Endothelial cell of umbilical vein (primary cell): ENCODE measurements at regions not wholly inside any gene's neighbourhood (a gene's known extent, or its start where the extent isn't known, plus 50 kb on each side); places are given as distances from the start of the nearest gene placed in this dataset.

Source experiments
- EZH2 ChIP-seq: IDR thresholded peaks from 2 replicates; pipeline ENCODE4 v1.6.1; 2012; ENCODE audit warnings: borderline replicate concordance, low read depth, mild to moderate bottlenecking, moderate library complexity, low read length, inconsistent platforms; ENCODE audit not compliant: severe bottlenecking
- FOS ChIP-seq: IDR thresholded peaks from 2 replicates; pipeline ENCODE4 v1.6.1; 2011; ENCODE audit warnings: mild to moderate bottlenecking, low read length, moderate library complexity, borderline replicate concordance; ENCODE audit not compliant: insufficient read depth
- JUN ChIP-seq: IDR thresholded peaks from 2 replicates; pipeline ENCODE4 v1.6.1; 2011; ENCODE audit warnings: borderline replicate concordance, low read depth; ENCODE audit not compliant: insufficient read length, insufficient read depth
- MYC ChIP-seq: IDR thresholded peaks from one replicate; pipeline ENCODE4 v1.6.1; 2011; ENCODE audit warnings: mild to moderate bottlenecking, low read depth, low read length
- POLR2A ChIP-seq: IDR thresholded peaks from 2 replicates; pipeline ENCODE4 v1.6.1; 2012; ENCODE audit warnings: low read depth, mild to moderate bottlenecking, control low read depth, low read length
- POLR2AphosphoS5 ChIP-seq: IDR thresholded peaks from 2 replicates; pipeline ENCODE4 v1.6.1; 2012; ENCODE audit warnings: low read depth, mild to moderate bottlenecking, control low read depth, low read length, moderate library complexity; ENCODE audit not compliant: insufficient read depth
- TF ChIP-seq, protein P1 (sequence below), 2 donors: IDR thresholded peaks; 1 replicate in 1 of 2; 2 replicates in 1 of 2; pipeline ENCODE4 v1.5.1; 2011; ENCODE audit warnings: low read length in 2 of 2, mild to moderate bottlenecking in 2 of 2, moderate library complexity in 2 of 2, control low read depth in 1 of 2, inconsistent platforms in 1 of 2, low read depth in 1 of 2; ENCODE audit not compliant: insufficient read depth in 1 of 2; ENCODE audit errors: extremely low read depth in 1 of 2
- TF ChIP-seq, protein P2 (sequence below): IDR thresholded peaks from 2 replicates; pipeline ENCODE4 v1.6.1; 2011; ENCODE audit not compliant: insufficient read depth, insufficient read length

DNA sequence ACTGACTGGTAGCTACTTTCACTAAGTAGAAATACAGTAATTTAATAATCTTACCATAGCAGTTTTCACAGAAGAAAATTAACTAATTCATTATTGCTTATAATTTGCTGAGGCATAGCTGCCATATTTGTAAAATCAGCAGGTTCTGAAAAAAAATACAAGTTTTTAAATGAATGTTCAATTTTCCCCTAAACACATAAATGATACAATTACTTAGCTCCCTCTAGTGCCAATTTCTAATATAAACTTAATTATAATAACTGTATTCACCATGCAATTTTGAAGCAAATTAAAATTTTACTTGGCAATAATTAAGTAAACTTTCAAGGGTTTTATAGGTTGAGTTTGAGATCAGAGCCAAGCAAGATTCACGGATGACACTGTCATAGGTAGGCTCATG lies 1321.6 kb upstream of the ACVR2A start:
- no peak for TF ChIP-seq POLR2A
- TF ChIP-seq, protein P1, sequence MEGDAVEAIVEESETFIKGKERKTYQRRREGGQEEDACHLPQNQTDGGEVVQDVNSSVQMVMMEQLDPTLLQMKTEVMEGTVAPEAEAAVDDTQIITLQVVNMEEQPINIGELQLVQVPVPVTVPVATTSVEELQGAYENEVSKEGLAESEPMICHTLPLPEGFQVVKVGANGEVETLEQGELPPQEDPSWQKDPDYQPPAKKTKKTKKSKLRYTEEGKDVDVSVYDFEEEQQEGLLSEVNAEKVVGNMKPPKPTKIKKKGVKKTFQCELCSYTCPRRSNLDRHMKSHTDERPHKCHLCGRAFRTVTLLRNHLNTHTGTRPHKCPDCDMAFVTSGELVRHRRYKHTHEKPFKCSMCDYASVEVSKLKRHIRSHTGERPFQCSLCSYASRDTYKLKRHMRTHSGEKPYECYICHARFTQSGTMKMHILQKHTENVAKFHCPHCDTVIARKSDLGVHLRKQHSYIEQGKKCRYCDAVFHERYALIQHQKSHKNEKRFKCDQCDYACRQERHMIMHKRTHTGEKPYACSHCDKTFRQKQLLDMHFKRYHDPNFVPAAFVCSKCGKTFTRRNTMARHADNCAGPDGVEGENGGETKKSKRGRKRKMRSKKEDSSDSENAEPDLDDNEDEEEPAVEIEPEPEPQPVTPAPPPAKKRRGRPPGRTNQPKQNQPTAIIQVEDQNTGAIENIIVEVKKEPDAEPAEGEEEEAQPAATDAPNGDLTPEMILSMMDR (IDR thresholded peaks at IDR 0.05; ENCODE audit: extremely low read depth in 1 of 2, insufficient read depth in 1 of 2, low read depth in 1 of 2, low read length in 2 of 2): no peak
- no peak for TF ChIP-seq EZH2
- TF ChIP-seq POLR2AphosphoS5: no peak
- TF ChIP-seq, protein P2, sequence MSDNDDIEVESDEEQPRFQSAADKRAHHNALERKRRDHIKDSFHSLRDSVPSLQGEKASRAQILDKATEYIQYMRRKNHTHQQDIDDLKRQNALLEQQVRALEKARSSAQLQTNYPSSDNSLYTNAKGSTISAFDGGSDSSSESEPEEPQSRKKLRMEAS: no peak
- no peak for TF ChIP-seq MYC
- TF ChIP-seq FOS: no peak
- no peak for TF ChIP-seq JUN
